Common myeloid progenitor, CD34-positive (primary cell): ENCODE measurements at regions not wholly inside any gene's neighbourhood (a gene's known extent, or its start where the extent isn't known, plus 50 kb on each side); places are given as distances from the start of the nearest gene placed in this dataset.
A peak's percentile ranks its signal among the peaks of the same experiment; 100 is the strongest.
"Not testable (repeated sequence)": the region's sequence is repeated elsewhere in the genome, so short reads cannot be mapped to it uniquely, and the experiment has no call there.

Source experiments
- CTCF ChIA-PET: fragments of 350-600 bp; sonication (Branson Sonifier 250); formaldehyde crosslinking; loops from one replicate; lab custom pipeline; 2021; ENCODE audit warnings: antibody characterized with exemption; lab: Charles Lee
- POLR2A ChIA-PET: fragments of 350-600 bp; sonication (Branson Sonifier 250); formaldehyde crosslinking; loops from one replicate; lab custom pipeline; 2021; ENCODE audit warnings: antibody characterized with exemption; lab: Charles Lee
- DNase-seq, 3 donors: peaks; one replicate each; pipeline versions ENCODE4 v3.0.0 to v3.0.0-alpha.2; 2013
- H3K27ac ChIP-seq, 2 experiments: 1 replicate in 1 of 2; 2 replicates in 1 of 2; pipeline ENCODE4 v1.7.0; 2013; ENCODE audit warnings: inconsistent platforms in 2 of 2, low read length in 2 of 2, mild to moderate bottlenecking in 2 of 2, low read depth in 1 of 2, moderate library complexity in 1 of 2; ENCODE audit not compliant: severe bottlenecking in 2 of 2, insufficient read depth in 1 of 2, poor library complexity in 1 of 2
- H3K27me3 ChIP-seq, 5 experiments: replicated peaks in 2 of 5; 1 replicate in 3 of 5; 2 replicates in 2 of 5; pipeline versions ENCODE4 v1.6.1 to v1.7.0; 2013; ENCODE audit warnings: low read length in 4 of 5, mild to moderate bottlenecking in 2 of 5, moderate library complexity in 2 of 5, inconsistent platforms in 1 of 5; ENCODE audit not compliant: insufficient read depth in 5 of 5, control insufficient read depth in 4 of 5
- H3K36me3 ChIP-seq, 4 experiments: 1 replicate in 2 of 4; 2 replicates in 2 of 4; pipeline versions ENCODE4 v1.6.1 to v1.7.0; 2013; ENCODE audit warnings: low read length in 3 of 4, control low read depth in 1 of 4, mild to moderate bottlenecking in 1 of 4; ENCODE audit not compliant: control insufficient read depth in 4 of 4, insufficient read depth in 4 of 4
- H3K4me1 ChIP-seq, 4 experiments: 1 replicate in 3 of 4; 2 replicates in 1 of 4; pipeline versions ENCODE4 v1.6.1 to v1.7.1; 2013; ENCODE audit warnings: low read length in 3 of 4, mild to moderate bottlenecking in 3 of 4, control low read depth in 1 of 4, inconsistent platforms in 1 of 4, moderate library complexity in 1 of 4; ENCODE audit not compliant: control insufficient read depth in 4 of 4, insufficient read depth in 4 of 4; ENCODE audit errors: control extremely low read depth in 1 of 4
- H3K4me3 ChIP-seq, 7 experiments: 1 replicate in 4 of 7; 2 replicates in 3 of 7; pipeline versions ENCODE4 v1.5.1 to v1.7.0; 2013; ENCODE audit warnings: mild to moderate bottlenecking in 7 of 7, low read length in 6 of 7, moderate library complexity in 6 of 7, inconsistent platforms in 2 of 7, low read depth in 2 of 7, control low read depth in 1 of 7; ENCODE audit not compliant: insufficient read depth in 4 of 7, control insufficient read depth in 1 of 7; ENCODE audit errors: extremely low read depth in 1 of 7
- H3K9me3 ChIP-seq, 5 experiments: 1 replicate in 4 of 5; 2 replicates in 1 of 5; pipeline versions ENCODE4 v1.6.1 to v1.7.1; 2013; ENCODE audit warnings: low read length in 4 of 5, mild to moderate bottlenecking in 2 of 5, inconsistent platforms in 1 of 5, low read depth in 1 of 5, moderate library complexity in 1 of 5; ENCODE audit not compliant: control insufficient read depth in 4 of 5, insufficient read depth in 2 of 5; ENCODE audit errors: control extremely low read depth in 1 of 5
- WGBS: methylation state at CpG from one replicate; pipeline ENCODE4 v1.1.5; 2013; ENCODE audit not compliant: insufficient coverage; 5-methylcytosine and 5-hydroxymethylcytosine counted together

DNA sequence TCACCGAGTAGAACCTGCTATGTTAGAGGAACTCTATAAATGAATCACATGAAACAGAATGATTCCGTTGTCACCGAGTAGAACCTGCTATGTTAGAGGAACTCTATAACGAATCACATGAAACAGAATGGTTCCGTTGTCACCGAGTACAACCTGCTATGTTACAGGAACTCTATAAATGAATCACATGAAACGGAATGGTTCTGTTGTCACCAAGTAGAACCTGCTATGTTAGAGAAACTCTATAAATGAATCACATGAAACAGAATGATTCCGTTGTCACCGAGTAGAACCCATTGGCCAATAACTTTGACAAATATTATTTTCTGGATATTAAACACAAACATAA lies 309.1 kb upstream of the FRG1 start:
- CTCF ChIA-PET = not testable (repeated sequence)
- 0% methylated on average over 6 of the region's 9 CpGs for WGBS

DNA sequence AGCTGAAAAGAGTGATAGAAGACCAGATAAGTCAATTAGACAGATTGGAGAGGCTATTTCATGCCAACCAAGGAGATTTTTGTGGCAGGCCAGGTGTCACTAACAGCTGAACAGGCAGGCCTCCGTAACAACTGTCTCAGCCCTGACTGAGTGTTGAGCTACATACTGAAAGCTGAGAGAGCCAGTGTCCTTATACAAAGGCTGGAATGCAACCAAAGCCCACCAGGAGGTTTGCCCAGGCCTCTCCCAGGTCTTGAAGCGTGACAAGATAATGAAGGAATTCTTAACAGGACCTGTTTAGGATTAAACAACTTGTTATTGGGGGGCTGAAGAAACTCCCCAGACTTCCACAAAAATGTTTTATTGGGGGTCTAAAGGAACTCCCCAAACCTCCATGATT lies 290.2 kb upstream of the FRG1 start:
- H3K27ac ChIP-seq, H3K27me3 ChIP-seq, H3K4me3 ChIP-seq, H3K4me1 ChIP-seq, H3K9me3 ChIP-seq, CTCF ChIA-PET, H3K36me3 ChIP-seq, POLR2A ChIA-PET, DNase-seq: not testable (repeated sequence)
- 90% methylated on average over 2 of the region's 2 CpGs for WGBS

More for the DNA sequence above, 309.1 kb upstream of the FRG1 start:
- peak overlapping the region in 1 of 7 experiments; percentile 17 for H3K4me3 ChIP-seq
- H3K9me3 ChIP-seq, H3K4me1 ChIP-seq, POLR2A ChIA-PET, H3K36me3 ChIP-seq, H3K27me3 ChIP-seq, H3K27ac ChIP-seq: not testable (repeated sequence)
- DNase-seq = peak; percentile 36 to 87 (median 78)

DNA sequence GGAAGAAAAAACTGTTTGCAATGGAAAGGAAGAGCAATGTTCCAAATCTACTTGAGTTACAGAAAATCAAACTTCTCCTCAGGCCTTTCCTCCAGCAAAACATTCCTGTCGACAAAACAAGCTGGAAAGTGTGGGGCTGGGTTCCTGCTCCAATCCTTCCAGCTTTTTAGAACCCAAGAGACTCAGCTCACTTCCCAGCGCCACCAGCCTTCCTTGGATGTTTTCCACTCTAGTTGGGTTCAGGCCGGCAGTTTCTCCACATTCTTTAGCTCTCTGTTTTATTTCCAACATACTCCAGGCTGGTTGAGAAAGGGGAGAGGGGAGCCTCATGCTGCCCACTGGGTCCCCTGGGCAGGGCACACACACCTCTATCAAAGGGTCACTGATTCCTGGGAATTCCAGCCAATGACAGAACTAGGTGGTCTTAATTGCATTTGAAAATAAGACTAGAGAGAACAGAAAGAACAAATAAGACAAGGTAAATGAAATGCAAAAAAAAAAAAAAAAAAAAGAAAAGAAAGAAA lies 287.5 kb upstream of the FRG1 start:
- WGBS = no CpG with 5 or more reads among the region's 3 CpGs

DNA sequence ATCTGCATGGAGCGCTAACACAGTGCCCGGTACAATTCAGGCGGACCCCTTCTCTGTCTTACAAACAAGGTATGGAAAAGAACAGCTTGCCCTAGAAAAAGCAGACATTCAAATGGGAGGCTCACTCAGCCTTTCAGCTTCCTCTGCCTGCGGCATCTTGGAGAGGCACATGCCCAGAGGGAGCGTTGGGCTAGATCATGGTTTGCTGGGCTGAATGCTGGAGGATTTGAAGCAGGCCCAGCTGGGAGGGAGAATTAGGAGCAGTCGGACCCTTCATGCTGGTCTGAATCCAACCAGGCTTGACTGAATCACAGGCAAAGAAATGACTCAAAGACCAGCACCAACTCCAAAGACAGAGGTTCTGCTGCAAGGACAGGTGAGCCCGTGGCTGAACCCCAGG lies 286.7 kb upstream of the FRG1 start:
- H3K27ac ChIP-seq, DNase-seq, H3K27me3 ChIP-seq, H3K36me3 ChIP-seq, H3K4me3 ChIP-seq, POLR2A ChIA-PET, H3K9me3 ChIP-seq, CTCF ChIA-PET: not testable (repeated sequence)
- H3K4me1 ChIP-seq = peaks cover 0 to 26% (median 20%) of the 10 kb centered on the region in 4 experiments
- WGBS = 90% methylated on average over 2 of the region's 7 CpGs

More for the DNA sequence above, 287.5 kb upstream of the FRG1 start:
- H3K4me3 ChIP-seq, H3K9me3 ChIP-seq, DNase-seq, POLR2A ChIA-PET, H3K27ac ChIP-seq, CTCF ChIA-PET, H3K27me3 ChIP-seq, H3K36me3 ChIP-seq: not testable (repeated sequence)
- H3K4me1 ChIP-seq = peaks cover 0 to 19% (median 14%) of the 10 kb centered on the region in 4 experiments

DNA sequence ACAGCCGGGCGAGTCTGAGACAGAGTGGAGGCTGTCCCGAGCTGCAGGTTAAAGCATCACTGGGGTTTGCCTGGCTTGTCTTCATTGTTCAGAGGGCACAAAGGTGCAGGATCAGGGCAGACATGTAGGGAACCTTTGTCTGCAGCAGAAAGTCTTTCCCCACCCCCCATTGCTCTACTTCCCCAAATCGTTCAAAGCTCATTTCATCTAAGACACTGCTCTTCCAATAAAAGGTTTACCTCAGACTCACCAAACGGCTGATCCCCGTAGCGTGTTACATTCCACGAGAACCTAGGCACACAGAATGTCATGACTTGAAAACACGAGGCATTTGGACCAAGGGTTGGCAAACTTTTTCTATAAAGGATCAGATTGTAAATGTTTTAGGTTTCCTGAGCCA lies 286.3 kb upstream of the FRG1 start:
- 14% methylated on average over 1 of the region's 9 CpGs for WGBS
- POLR2A ChIA-PET = not testable (repeated sequence)

DNA sequence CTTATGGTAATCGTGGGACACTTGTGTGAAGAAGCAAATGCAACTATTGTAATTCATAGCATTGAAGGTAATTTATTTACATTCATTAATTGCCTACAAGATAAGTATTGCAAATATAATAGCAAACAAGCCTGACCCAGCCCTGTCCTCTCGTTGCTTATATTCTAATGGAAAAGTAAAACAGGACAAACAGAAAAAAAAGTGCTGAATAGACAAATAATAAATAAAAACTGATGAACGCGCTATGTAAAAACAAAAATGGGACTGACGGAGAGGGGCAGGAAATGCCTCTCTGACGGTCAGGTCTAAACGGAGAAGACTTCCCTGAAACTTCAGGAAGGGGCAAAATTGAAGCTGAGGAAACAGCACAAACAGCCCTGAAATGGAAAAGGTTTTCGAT lies 284.9 kb upstream of the FRG1 start:
- H3K4me1 ChIP-seq = peaks cover 0 to 42% (median 27%) of the 10 kb centered on the region in 4 experiments
- H3K27me3 ChIP-seq, H3K4me3 ChIP-seq, CTCF ChIA-PET, POLR2A ChIA-PET, H3K36me3 ChIP-seq, H3K9me3 ChIP-seq, DNase-seq, H3K27ac ChIP-seq: not testable (repeated sequence)
- WGBS = 82% methylated on average over 4 of the region's 8 CpGs

More for the DNA sequence above, 286.3 kb upstream of the FRG1 start:
- H3K27me3 ChIP-seq, H3K36me3 ChIP-seq, H3K9me3 ChIP-seq, CTCF ChIA-PET, H3K4me3 ChIP-seq, H3K27ac ChIP-seq: not testable (repeated sequence)
- peak in 2 of 3 donors; percentile 40 to 50 for DNase-seq
- peaks cover 0 to 30% (median 23%) of the 10 kb centered on the region in 4 experiments for H3K4me1 ChIP-seq

DNA sequence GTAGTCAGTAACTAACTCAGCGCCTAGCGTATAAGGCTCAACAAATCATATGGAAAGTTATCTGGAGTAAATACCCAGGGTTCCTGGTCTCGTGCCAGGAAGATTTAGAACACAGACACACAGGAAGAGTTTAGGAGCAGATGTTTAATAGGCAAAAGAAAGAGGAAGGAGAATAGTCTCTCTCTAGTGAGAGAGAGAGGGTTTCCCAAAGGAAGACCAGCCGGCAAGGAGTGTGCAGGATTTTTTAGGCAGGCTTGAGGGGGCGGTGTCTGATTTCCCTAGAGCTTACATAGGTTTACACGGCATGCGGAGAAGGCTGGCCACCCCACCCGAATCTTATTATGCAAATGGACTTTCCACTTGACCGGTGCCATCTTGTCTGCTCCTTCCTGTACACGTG lies 284.0 kb upstream of the FRG1 start:
- Histone ChIP-seq H3K27ac (no peak overlapping the region), H3K36me3 (no peaks in the 10 kb centered on the region), H3K4me3 (peak overlapping the region in 1 of 7 experiments; percentile 4), H3K9me3 (no peaks in the 10 kb centered on the region), H3K27me3 (no peaks in the 10 kb centered on the region), H3K4me1 (peaks cover 0 to 49% (median 28%) of the 10 kb centered on the region in 4 experiments)
- ChIA-PET CTCF (interaction anchor here (0.8 kb wide), 1 partner anchor 29 kb away, joined by 4 read pairs; no protein-coding TSS in a partner anchor), POLR2A (no interaction called here)
- 4% methylated on average over 5 of the region's 10 CpGs for WGBS
- DNase-seq = peak; percentile 27 to 76 (median 74)
